Chondrocyte (in vitro differentiated cells): ENCODE measurements at regions not wholly inside any gene's neighbourhood (a gene's known extent, or its start where the extent isn't known, plus 50 kb on each side); places are given as distances from the start of the nearest gene placed in this dataset.

Source experiments
- DNase-seq: peaks from one replicate; pipeline ENCODE4 v3.0.0; 2021; ENCODE audit warnings: mixed read lengths, low spot score
- H3K27ac Mint-ChIP-seq: one replicate; pipeline ENCODE4 v1.8.0; 2021; ENCODE audit warnings: mild to moderate bottlenecking, moderate library complexity, mixed read lengths; ENCODE audit not compliant: unreplicated experiment
- H3K27me3 Mint-ChIP-seq: 2 replicates; pipeline ENCODE4 v1.8.0; 2021; ENCODE audit warnings: low read depth, mixed read lengths
- H3K36me3 Mint-ChIP-seq: 2 replicates; pipeline ENCODE4 v1.8.0; 2021; ENCODE audit warnings: low read depth, mixed read lengths
- H3K4me1 Mint-ChIP-seq: 2 replicates; pipeline ENCODE4 v1.8.0; 2021; ENCODE audit warnings: low read depth, mild to moderate bottlenecking, mixed read lengths
- H3K4me3 Mint-ChIP-seq: one replicate; pipeline ENCODE4 v1.8.0; 2021; ENCODE audit warnings: mild to moderate bottlenecking, moderate library complexity, mixed read lengths; ENCODE audit not compliant: unreplicated experiment
- H3K9me3 Mint-ChIP-seq: 2 replicates; pipeline ENCODE4 v1.8.0; 2021; ENCODE audit warnings: low read depth, mixed read lengths
- CTCF ChIP-seq: fragments of 200-600 bp; sonication (generic); IDR thresholded peaks from 2 replicates; pipeline ENCODE4 v1.5.0; 2021; ENCODE audit warnings: antibody characterized with exemption, mild to moderate bottlenecking, moderate library complexity

GRCh38 chr15:47824147-47824546 is 106.8 kb downstream of the SEMA6D start:
- Mint-ChIP-seq H3K27me3 (peaks cover 10% of the 10 kb centered on the region), H3K9me3 (peaks cover 3% of the 10 kb centered on the region), H3K4me1 (peaks cover 24% of the 10 kb centered on the region), H3K36me3 (no peaks in the 10 kb centered on the region), H3K27ac (no peak overlapping the region), H3K4me3 (no peak overlapping the region)
- no peak for DNase-seq
- no peak for TF ChIP-seq CTCF

DNA sequence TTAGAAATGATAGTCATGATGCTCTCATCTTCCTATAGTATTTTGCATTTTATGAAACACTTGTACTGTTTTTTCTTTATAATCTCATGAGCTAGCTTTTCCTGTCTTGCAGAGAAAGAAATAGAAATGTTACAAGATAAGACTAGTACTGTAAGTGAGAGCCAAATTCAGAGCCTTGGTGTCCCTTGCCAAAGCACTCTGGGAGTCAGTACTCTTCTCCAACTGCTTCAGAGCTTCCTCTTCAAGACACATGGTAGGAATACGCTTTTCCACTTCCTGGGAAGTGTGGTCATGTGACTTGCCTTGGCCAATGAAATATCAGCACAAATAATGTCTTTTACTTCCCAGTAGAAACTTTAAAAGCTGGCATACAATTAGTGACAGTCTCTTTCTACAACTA is 112.4 kb downstream of the SEMA6D start:
- DNase-seq: no peak
- Mint-ChIP-seq H3K27ac (no peak overlapping the region), H3K36me3 (no peaks in the 10 kb centered on the region), H3K4me1 (no peaks in the 10 kb centered on the region), H3K27me3 (peaks cover 10% of the 10 kb centered on the region), H3K9me3 (peaks cover 18% of the 10 kb centered on the region), H3K4me3 (no peak overlapping the region)
- TF ChIP-seq CTCF: no peak

DNA sequence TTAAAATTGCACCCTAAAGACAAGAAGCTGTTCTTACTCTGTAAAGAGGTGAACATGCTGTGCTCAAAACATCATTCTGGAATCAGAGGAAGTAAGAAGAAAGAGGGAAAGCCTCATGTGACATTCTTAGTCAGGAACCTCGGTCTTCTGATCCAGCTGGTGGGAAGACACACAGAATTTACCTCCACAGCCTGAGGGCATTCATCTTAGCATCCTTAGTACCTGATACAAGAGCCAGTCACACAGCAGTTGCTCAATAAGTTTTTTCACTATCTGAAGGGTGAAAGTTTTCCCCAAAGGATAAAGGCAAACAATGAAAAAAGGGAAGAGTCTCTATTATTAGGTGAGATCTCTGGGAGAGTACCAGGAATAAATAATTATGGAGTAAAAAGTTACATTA is 116.8 kb downstream of the SEMA6D start:
- no peaks in the 10 kb centered on the region for H3K36me3 Mint-ChIP-seq
- DNase-seq: no peak
- peaks cover 14% of the 10 kb centered on the region for H3K9me3 Mint-ChIP-seq
- no peak overlapping the region for H3K4me3 Mint-ChIP-seq
- H3K27ac Mint-ChIP-seq: no peak overlapping the region
- TF ChIP-seq CTCF: no peak
- H3K27me3 Mint-ChIP-seq: peaks cover 8% of the 10 kb centered on the region
- no peaks in the 10 kb centered on the region for H3K4me1 Mint-ChIP-seq

DNA sequence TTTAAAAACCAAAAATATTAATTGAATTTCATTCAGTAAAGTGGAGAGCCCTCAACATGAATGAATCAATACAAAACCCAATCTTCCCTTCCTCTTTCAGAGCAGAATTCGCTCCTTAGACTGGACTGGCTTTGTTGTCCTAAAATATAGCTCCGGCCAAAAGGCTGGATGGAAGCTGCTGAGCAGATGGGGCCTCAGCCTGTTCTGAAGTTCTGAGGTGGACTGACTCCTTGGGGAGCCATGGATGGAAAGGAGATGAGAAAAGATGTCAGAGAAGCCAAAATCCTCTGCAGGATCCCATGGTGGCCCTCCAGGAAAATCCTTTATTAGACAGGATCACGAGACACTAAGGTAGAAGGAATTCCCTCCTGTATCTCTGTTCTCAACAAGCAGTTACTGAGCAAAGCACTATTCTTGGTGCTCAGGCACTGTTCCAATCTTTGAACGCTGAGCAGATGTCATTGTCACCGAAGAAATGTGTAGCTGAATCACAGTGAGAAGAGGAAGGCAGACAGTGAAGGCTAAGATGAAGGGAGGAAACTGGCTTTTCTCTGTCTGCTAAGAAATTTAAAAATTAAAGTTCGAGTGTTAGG is 122.0 kb downstream of the SEMA6D start:
- Mint-ChIP-seq H3K27ac (no peak overlapping the region), H3K27me3 (peaks cover 14% of the 10 kb centered on the region), H3K9me3 (no peaks in the 10 kb centered on the region), H3K4me3 (no peak overlapping the region), H3K36me3 (no peaks in the 10 kb centered on the region), H3K4me1 (no peaks in the 10 kb centered on the region)
- no peak for TF ChIP-seq CTCF
- no peak for DNase-seq

GRCh38 chr15:47843124-47843663 is 125.9 kb downstream of the SEMA6D start:
- H3K36me3 Mint-ChIP-seq: no peaks in the 10 kb centered on the region
- peaks cover 6% of the 10 kb centered on the region for H3K27me3 Mint-ChIP-seq
- H3K4me1 Mint-ChIP-seq: peaks cover 3% of the 10 kb centered on the region
- H3K27ac Mint-ChIP-seq: no peak overlapping the region
- H3K9me3 Mint-ChIP-seq: no peaks in the 10 kb centered on the region
- TF ChIP-seq CTCF: peak; percentile 21
- DNase-seq: no peak
- no peak overlapping the region for H3K4me3 Mint-ChIP-seq
